ENCODE measurements at regions not wholly inside any gene's neighbourhood (a gene's known extent, or its start where the extent isn't known, plus 50 kb on each side); places are given as distances from the start of the nearest gene placed in this dataset.

- DNase-seq, result peak; percentile 6
Measured at GRCh38 chr4:156710365-156711192, 261.0 kb downstream of the PDGFC start.

- peak; percentile 58 for DNase-seq
Measured at GRCh38 chr4:156705311-156705710, 266.3 kb downstream of the PDGFC start.

GRCh38 chr4:156695163-156695562 is 276.4 kb downstream of the PDGFC start:
- DNase-seq, result no peak

- DNase-seq, result no peak
Measured at GRCh38 chr4:156694413-156694812, 277.2 kb downstream of the PDGFC start.

- no peak for DNase-seq
Measured at GRCh38 chr4:156693557-156693956, 278.0 kb downstream of the PDGFC start.

GRCh38 chr4:156692016-156692415 is 279.6 kb downstream of the PDGFC start:
- DNase-seq, result no peak

GRCh38 chr4:156690572-156690971 is 281.0 kb downstream of the PDGFC start:
- no peak for DNase-seq

GRCh38 chr4:156686120-156686519 is 285.5 kb downstream of the PDGFC start:
- peak; percentile 85 for DNase-seq

GRCh38 chr4:156685308-156685707 is 286.3 kb downstream of the PDGFC start:
- DNase-seq, result peak; percentile 36

GRCh38 chr4:156677656-156678055 is 293.9 kb downstream of the PDGFC start:
- no peak for DNase-seq

GRCh38 chr4:156677131-156677531 is 294.5 kb downstream of the PDGFC start:
- DNase-seq, result peak; percentile 39

- DNase-seq, result no peak
Measured at GRCh38 chr4:156676116-156676851, 295.3 kb downstream of the PDGFC start.

GRCh38 chr4:156673483-156673882 is 298.1 kb downstream of the PDGFC start:
- DNase-seq, result peak; percentile 64

- peak; percentile 74 for DNase-seq
Measured at GRCh38 chr4:156672492-156673305, 298.9 kb downstream of the PDGFC start.

GRCh38 chr4:156665780-156666366 is 305.7 kb downstream of the PDGFC start:
- no peak for DNase-seq

- no peak for DNase-seq
Measured at GRCh38 chr4:156663663-156664062, 307.9 kb downstream of the PDGFC start.

GRCh38 chr4:156662921-156663320 is 308.7 kb downstream of the PDGFC start:
- DNase-seq, result no peak

- DNase-seq, result no peak
Measured at GRCh38 chr4:156661555-156661954, 310.0 kb downstream of the PDGFC start.

- no peak for DNase-seq
Measured at GRCh38 chr4:156660465-156660864, 311.1 kb downstream of the PDGFC start.

GRCh38 chr4:156659983-156660382 is 311.6 kb downstream of the PDGFC start:
- DNase-seq, result no peak

GRCh38 chr4:156659570-156659969 is 312.0 kb downstream of the PDGFC start:
- DNase-seq, result no peak

- DNase-seq, result no peak
Measured at GRCh38 chr4:156656896-156657295, 314.7 kb downstream of the PDGFC start.

GRCh38 chr4:156654410-156654809 is 317.2 kb downstream of the PDGFC start:
- DNase-seq, result no peak
